SK-N-SH treated with all-trans-retinoic acid at 6 μM for 48 hours (cell line): ENCODE measurements at regions not wholly inside any gene's neighbourhood (a gene's known extent, or its start where the extent isn't known, plus 50 kb on each side); places are given as distances from the start of the nearest gene placed in this dataset.

Experiments used
- BACH2 ChIP-seq: fragments of 250-450 bp; sonication (Bioruptor Pico); IDR thresholded peaks from 2 replicates; pipeline ENCODE4 v1.9.0; 2021; ENCODE audit warnings: mild to moderate bottlenecking, borderline replicate concordance
- ESRRG ChIP-seq: fragments of 250-450 bp; sonication (Bioruptor Pico); IDR thresholded peaks from 2 replicates; pipeline ENCODE4 v1.6.1; 2021; ENCODE audit warnings: mild to moderate bottlenecking
- GLIS3 ChIP-seq: fragments of 250-450 bp; sonication (Bioruptor Pico); IDR thresholded peaks from 2 replicates; pipeline ENCODE4 v1.5.0; 2020; ENCODE audit warnings: mild to moderate bottlenecking, moderate library complexity
- TCF4 ChIP-seq: fragments of 250-450 bp; sonication (Bioruptor Pico); IDR thresholded peaks from 2 replicates; pipeline ENCODE4 v1.8.0; 2021; ENCODE audit warnings: mild to moderate bottlenecking, moderate library complexity, borderline replicate concordance
- TOX ChIP-seq: fragments of 250-450 bp; sonication (Bioruptor Pico); IDR thresholded peaks from 2 replicates; pipeline ENCODE4 v1.8.0; 2021; ENCODE audit warnings: mild to moderate bottlenecking, moderate library complexity, borderline replicate concordance
- ZC3H10 ChIP-seq: fragments of 250-450 bp; sonication (Bioruptor Pico); IDR thresholded peaks from 2 replicates; pipeline ENCODE4 v1.5.1; 2021; ENCODE audit warnings: mild to moderate bottlenecking, moderate library complexity
- ZFP3 ChIP-seq: fragments of 250-450 bp; sonication (Bioruptor Pico); IDR thresholded peaks from 2 replicates; pipeline ENCODE4 v1.5.0; 2020; ENCODE audit warnings: mild to moderate bottlenecking, moderate library complexity

- TF ChIP-seq ESRRG (CRISPR knock-in tag) (no peak), GLIS3 (CRISPR knock-in tag) (no peak), TOX (no peak), ZFP3 (CRISPR knock-in tag) (no peak), ZC3H10 (CRISPR knock-in tag) (no peak), TCF4 (CRISPR knock-in tag) (no peak), BACH2 (CRISPR knock-in tag) (no peak)
Measured at GRCh38 chr2:184125867-184126266, 472.5 kb upstream of the ZNF804A start.
